ENCODE measurements at regions not wholly inside any gene's neighbourhood (a gene's known extent, or its start where the extent isn't known, plus 50 kb on each side); places are given as distances from the start of the nearest gene placed in this dataset.

- no peak overlapping the region for H3K27ac ChIP-seq
- TF ChIP-seq CTCF (conservative IDR thresholded peaks at IDR 0.05), result no peak
Observed at GRCh38 chrX:99073551-99073950, 1336.5 kb downstream of the PCDH19 start.

GRCh38 chrX:99051639-99052038, 1358.4 kb downstream of the PCDH19 start:
- H3K27ac ChIP-seq, result no peak overlapping the region
- TF ChIP-seq CTCF (conservative IDR thresholded peaks at IDR 0.05), result no peak

- no peak overlapping the region for H3K27ac ChIP-seq
- TF ChIP-seq CTCF (conservative IDR thresholded peaks at IDR 0.05), result no peak
Observed at GRCh38 chrX:99033226-99033901, 1376.7 kb downstream of the PCDH19 start.

GRCh38 chrX:99010957-99011356, 1399.1 kb downstream of the PCDH19 start:
- no peak for TF ChIP-seq CTCF (conservative IDR thresholded peaks at IDR 0.05)
- no peak overlapping the region for H3K27ac ChIP-seq

- H3K27ac ChIP-seq, result no peak overlapping the region
- TF ChIP-seq CTCF (conservative IDR thresholded peaks at IDR 0.05), result no peak
Observed at GRCh38 chrX:99001286-99001685, 1408.8 kb downstream of the PCDH19 start.

GRCh38 chrX:98962996-98963395, 1447.1 kb downstream of the PCDH19 start:
- TF ChIP-seq CTCF (conservative IDR thresholded peaks at IDR 0.05), result no peak
- H3K27ac ChIP-seq, result no peak overlapping the region

- no peak overlapping the region for H3K27ac ChIP-seq
- TF ChIP-seq CTCF (conservative IDR thresholded peaks at IDR 0.05), result no peak
Observed at GRCh38 chrX:98956014-98956413, 1454.1 kb downstream of the PCDH19 start.
